CD4-positive, alpha-beta T cell treated with Interferon gamma for 1 hour (primary cell): ENCODE measurements at regions not wholly inside any gene's neighbourhood (a gene's known extent, or its start where the extent isn't known, plus 50 kb on each side); places are given as distances from the start of the nearest gene placed in this dataset.

Experiments used
- DNase-seq: peaks from one replicate; pipeline ENCODE4 v3.0.0-alpha.2; 2020

GRCh38 chr11:127451861-127452260 is 451.3 kb upstream of the KIRREL3 start:
- DNase-seq: no peak

GRCh38 chr11:127448101-127448500 is 447.5 kb upstream of the KIRREL3 start:
- no peak for DNase-seq

- no peak for DNase-seq
These were observed 444.9 kb upstream of the KIRREL3 start for GRCh38 chr11:127445476-127445875.

GRCh38 chr11:127443297-127443696 is 442.7 kb upstream of the KIRREL3 start:
- no peak for DNase-seq

GRCh38 chr11:127440616-127441015 is 440.0 kb upstream of the KIRREL3 start:
- no peak for DNase-seq

GRCh38 chr11:127425281-127425680 is 424.7 kb upstream of the KIRREL3 start:
- DNase-seq: no peak

- no peak for DNase-seq
These were observed 424.1 kb upstream of the KIRREL3 start for GRCh38 chr11:127424661-127425060.

- no peak for DNase-seq
These were observed 419.6 kb upstream of the KIRREL3 start for GRCh38 chr11:127420139-127420538.

GRCh38 chr11:127412722-127413380 is 412.3 kb upstream of the KIRREL3 start:
- no peak for DNase-seq

GRCh38 chr11:127412234-127412633 is 411.7 kb upstream of the KIRREL3 start:
- no peak for DNase-seq

- no peak for DNase-seq
These were observed 410.7 kb upstream of the KIRREL3 start for GRCh38 chr11:127411283-127411682.

- DNase-seq: no peak
These were observed 394.5 kb upstream of the KIRREL3 start for GRCh38 chr11:127395034-127395433.

- no peak for DNase-seq
These were observed 393.0 kb upstream of the KIRREL3 start for GRCh38 chr11:127393460-127393997.

- DNase-seq: no peak
These were observed 392.0 kb upstream of the KIRREL3 start for GRCh38 chr11:127392575-127392974.

- no peak for DNase-seq
These were observed 389.9 kb upstream of the KIRREL3 start for GRCh38 chr11:127390465-127390864.

GRCh38 chr11:127385071-127385470 is 384.5 kb upstream of the KIRREL3 start:
- no peak for DNase-seq

- DNase-seq: no peak
These were observed 382.5 kb upstream of the KIRREL3 start for GRCh38 chr11:127383026-127383425.

GRCh38 chr11:127381247-127381646 is 380.7 kb upstream of the KIRREL3 start:
- no peak for DNase-seq

- no peak for DNase-seq
These were observed 379.1 kb upstream of the KIRREL3 start for GRCh38 chr11:127379686-127380085.

- DNase-seq: no peak
These were observed 375.7 kb upstream of the KIRREL3 start for GRCh38 chr11:127376301-127376700.

GRCh38 chr11:127369356-127369755 is 368.8 kb upstream of the KIRREL3 start:
- no peak for DNase-seq

- no peak for DNase-seq
These were observed 362.3 kb upstream of the KIRREL3 start for GRCh38 chr11:127362754-127363308.

- no peak for DNase-seq
These were observed 357.6 kb upstream of the KIRREL3 start for GRCh38 chr11:127358160-127358559.

GRCh38 chr11:127350476-127350875 is 349.9 kb upstream of the KIRREL3 start:
- no peak for DNase-seq
